GM21528 (cell line): ENCODE measurements at regions not wholly inside any gene's neighbourhood (a gene's known extent, or its start where the extent isn't known, plus 50 kb on each side); places are given as distances from the start of the nearest gene placed in this dataset.

Experiments
- ATAC-seq: cut with Tn5 transposase; IDR thresholded peaks from one replicate; pipeline ENCODE4 v1.9.1; 2021; ENCODE audit warnings: mild to moderate bottlenecking, moderate library complexity; ENCODE audit not compliant: unreplicated experiment, low FRiP score

DNA sequence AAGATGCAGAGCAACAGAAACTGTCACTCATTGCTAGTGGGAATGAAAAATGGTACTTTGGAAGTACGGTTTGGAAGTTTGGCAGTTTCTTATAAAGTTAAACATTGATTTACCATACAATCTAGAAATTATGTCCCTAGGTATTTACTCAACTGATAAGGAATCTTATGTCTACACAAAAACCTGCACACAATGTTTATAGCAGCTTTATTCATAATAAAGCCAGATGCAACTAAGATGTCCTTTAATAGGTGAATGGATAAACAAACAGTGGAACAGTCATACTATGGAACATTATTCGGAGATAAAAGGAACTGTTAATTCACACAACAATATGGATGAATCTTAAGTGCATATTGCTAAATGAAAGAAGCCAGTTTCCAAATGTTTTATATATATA is 96.2 kb upstream of the SIRPA start:
- no peak for ATAC-seq

DNA sequence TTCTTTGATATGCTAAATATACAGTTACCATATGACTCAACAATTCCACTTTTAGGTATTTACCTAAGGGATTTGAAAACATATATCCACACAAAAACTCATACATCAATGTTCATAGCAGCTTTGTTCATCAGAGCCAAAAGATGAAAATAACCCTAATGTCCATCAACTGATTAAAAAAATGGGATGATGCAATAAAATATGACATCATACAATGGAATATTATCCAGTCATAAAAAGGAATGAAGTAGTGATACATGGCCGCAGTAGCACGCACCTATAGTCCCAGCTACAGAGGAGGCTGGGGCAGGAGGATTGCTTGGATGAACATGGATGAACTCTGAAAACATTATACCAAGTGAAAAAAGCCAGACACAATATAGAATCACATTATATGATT is 101.4 kb upstream of the SIRPA start:
- no peak for ATAC-seq

DNA sequence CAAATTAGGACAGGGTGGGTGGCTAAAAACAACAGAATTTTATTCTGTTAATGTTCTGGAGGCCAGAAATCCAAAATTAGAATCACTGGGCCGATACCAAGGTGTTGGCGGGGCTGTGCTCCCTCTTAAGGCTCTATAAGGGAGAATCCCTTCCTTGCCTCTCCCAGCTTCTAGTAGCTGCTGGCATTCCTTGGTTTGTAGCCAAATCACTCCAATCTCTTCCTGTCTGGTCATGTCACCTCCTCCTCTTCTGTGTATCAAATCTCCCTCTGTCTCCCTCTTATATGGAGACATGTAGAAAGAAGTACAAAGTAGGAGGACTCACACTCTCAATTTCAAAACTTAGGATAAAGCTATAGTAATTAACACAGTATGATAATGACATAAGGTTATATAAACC is 102.9 kb upstream of the SIRPA start:
- no peak for ATAC-seq

DNA sequence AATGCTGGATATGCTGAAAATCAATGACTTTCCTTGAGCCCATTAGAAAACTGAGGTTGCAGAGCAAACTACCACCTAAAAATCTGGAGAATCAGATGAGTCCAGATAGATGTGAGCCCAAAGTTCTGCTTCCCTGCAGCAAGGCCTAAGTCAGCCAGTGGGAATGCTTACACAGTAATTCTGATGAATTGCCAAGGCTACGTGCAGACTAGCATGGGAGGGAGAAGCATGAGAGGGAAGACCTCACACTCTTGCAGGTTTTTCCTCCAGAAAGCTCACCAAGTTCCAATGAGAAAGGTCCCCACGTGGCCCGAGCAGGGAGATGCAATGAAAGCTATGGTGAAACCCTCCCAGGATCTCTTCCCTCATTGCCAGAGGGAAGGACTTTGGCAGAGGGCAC is 104.8 kb upstream of the SIRPA start:
- ATAC-seq: no peak

DNA sequence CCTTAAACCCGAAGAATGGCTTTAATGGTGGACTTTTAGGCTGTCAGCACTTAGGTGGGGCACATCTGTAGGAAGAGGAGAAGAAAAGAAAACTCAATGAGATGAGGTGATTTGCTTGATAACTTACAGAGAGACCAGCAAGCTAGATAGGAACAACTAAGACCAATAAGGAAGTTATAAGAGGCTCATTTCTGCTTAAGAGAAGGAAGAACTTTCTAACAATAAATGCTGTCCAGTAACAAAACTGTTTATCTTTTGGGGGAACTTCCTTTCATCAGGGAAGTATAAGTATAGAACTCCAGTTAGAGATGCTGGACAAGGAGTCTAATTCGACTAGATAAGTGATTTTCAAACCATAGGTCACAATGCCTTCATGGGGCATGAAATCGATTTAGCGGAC is 107.2 kb upstream of the SIRPA start:
- no peak for ATAC-seq

DNA sequence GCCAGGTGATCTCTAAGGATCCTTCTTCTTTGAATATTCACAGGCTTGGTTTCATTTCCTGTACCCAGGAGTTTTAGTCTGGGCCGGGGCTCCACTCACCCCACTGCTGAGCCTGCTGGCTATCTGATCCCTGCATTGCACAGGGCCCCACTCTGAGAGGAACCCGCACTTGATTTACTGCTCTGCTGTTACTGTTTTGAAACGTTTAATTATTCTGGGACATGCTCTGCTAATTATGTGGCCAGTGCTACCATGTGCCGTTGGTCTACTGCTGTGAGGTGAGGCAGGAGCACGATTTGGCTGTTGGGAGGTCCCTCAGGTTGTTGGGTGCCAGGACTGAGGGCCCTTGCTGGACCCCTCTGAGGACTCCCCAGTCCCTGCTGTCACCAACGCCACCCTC is 108.7 kb upstream of the SIRPA start:
- no peak for ATAC-seq

DNA sequence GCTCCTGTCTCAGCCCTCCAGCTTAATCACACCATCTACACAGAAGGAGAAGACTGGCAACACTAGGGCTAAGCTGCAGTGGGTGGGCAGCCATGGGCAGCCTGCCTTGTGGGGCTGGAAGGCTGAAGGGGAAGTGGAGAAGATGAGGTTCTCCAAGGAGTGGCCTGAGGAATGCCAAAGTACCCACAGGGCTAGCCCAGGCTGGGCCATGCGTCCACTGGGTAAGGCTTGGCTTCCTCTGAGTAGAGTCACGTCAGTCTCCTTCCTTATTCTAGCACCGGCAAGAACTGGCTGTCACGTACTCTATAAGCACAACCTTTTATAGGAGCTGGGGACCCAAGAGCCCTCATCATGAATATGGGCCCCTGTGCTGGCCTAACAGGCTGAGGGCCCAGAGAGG is 110.6 kb upstream of the SIRPA start:
- no peak for ATAC-seq

DNA sequence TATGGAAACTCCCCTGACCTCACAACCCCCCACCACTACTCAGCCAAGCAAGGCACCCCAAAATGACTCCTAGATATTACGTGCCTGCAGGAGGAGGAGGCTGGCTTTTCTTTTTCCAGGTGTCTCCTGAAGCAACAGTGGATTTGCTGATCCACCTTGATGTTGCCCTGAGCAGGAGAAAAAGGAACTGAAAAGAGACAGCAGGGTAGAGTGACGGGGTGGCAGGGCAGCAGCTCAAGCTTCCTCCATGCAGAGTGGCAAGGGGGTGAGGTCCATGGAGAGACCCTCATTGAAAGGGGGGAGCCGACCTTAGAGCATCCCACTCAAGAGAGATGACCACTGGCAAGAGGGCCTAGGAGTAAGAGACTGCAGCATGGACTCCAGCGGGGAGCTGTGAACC is 112.0 kb upstream of the SIRPA start:
- no peak for ATAC-seq

DNA sequence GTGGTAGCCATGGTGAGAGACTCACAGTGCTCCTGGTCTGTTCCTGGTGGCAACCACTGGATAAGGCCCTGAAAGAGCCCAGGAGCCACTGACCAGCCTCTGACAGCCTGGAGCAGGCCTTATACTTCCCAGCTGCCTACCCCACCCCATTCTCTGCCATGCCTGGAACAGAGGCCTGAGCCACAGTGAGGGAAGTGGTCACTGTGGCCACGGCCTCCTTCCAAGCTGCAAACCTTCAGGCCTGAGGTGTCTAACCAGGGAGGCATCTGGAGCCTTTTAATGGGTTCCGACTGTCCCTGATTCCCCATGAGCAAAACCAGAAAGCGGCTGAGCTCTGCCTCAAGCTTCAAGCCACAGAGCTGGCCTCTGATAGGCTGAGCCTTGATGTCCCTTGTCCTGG is 113.0 kb upstream of the SIRPA start:
- no peak for ATAC-seq

DNA sequence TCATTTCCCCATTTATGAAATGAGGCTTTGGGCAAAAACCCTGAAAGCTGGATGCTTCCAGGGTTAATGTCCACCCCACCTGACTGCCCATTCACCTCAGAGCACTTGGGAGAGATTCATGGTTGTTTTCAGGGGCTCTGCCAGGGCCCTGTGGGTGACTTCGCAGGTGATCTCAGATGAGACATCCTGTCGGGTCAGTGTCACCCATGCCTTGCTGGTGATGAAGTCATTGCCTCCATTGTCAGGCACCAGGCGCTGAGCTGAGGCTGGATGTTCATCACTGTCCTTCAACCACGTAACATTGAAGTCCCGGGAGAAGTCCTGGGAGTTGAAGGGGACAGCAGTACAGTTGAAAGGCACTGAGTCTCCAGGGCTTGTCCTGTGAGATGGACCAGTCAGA is 115.6 kb upstream of the SIRPA start:
- no peak for ATAC-seq

DNA sequence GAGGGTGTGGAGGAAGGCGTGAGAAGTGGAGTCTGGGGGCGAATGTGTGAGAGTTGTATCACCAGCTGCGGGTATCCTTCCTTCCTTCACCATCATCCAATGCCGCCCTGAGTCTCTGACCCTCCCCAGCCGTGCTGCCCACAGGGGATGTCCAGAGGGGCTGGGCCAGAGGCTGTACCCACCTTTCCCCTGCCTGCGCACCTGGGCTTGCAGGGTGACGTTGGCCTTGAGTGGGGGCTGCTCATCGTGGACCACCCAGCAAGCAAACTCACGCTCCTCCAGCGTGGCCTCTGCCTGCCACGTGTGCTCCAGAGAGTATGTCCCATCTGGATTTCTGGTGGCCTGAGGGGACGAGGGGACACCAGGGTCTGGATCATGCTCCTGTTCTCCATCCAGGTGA is 116.9 kb upstream of the SIRPA start:
- ATAC-seq: no peak

DNA sequence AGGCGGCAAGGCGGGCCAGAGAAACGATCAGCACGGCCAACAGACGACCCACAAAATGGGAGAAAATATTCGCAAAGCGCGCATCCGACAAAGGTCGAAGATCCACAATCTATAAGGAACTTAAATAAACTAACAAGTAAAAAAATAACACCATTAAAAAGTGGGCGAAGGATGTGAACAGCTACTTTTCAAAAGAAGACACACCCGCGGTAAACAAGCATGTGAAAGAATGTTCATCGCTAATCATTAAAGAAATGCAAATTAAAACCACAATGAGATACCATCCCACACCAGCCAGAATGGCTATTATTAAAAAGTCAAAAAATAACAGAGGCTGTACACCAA is 117.8 kb upstream of the SIRPA start:
- no peak for ATAC-seq

DNA sequence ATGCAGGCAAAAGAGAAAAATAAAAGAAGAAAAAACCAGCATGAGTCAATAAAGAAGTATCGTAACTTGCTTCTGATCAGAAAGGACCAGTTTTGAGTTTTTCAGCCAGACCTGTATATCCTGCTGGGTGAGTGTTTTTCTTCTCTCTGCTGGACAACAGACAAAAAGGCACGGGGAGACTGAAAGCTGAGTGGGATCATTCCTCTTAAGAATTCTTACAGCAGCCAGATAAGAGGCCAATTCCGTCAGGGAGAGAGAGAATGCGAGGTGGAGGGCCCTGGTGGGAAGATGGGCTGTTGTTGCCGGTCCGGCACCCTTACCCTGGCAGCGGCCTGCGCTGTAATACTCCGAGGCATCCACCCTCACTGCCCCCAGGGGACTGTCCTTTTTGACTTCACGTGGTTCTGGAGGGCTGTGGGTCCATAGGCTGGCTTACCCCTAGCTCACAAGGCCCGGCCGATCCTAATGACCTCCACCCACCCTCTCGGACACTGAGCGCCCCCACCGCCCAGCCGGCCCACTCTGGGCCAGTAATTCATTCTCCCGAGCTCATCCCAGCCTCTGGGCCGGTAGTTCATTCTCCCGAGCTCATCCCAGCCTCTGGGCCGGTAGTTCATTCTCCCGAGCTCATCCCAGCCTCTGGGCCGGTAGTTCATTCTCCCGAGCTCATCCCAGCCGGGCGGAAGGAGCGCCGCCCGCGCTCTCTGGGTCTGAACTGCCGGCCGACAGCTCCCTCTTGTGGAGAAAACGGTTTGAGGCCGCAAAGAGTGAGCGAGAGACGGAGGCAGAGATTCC is 118.3 kb upstream of the SIRPA start:
- ATAC-seq: peak; percentile 87

DNA sequence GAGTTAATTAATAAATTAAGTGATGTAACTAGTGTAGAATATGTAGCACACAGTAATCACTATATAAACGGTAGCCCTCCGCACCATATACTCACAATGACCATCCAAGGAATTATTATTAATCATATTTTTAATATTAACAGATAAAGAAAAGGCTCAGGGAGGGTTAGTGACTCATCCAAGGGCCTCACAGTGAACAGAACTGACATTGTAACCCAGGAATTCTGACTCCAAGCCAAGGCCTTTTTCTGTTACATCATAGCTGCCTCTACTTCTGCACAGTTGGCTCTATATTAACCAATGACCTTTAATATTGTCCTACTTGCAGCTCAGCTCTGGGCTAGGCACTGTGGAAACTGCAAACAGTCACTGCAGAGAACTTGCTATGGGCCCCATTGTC is 117.5 kb upstream of the SIRPG start:
- ATAC-seq: no peak

DNA sequence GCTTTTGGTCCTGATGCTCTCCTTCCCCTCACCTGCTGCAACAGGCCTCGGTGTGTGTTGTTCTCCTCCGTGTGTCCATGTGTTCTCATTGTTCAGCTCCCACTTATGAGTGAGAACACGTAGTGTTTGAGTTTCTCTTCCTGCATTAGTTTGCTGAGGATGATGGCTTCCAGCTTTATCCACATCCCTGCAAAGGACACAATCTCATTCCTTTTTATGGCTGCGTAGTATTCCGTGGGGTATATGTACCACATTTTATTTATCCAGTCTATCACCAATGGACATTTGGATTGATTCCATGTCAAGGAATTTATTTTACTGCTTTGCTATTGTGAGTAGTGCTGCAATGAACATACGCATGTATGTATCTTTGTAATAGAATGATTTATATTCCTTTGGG is 116.9 kb upstream of the SIRPG start:
- no peak for ATAC-seq

DNA sequence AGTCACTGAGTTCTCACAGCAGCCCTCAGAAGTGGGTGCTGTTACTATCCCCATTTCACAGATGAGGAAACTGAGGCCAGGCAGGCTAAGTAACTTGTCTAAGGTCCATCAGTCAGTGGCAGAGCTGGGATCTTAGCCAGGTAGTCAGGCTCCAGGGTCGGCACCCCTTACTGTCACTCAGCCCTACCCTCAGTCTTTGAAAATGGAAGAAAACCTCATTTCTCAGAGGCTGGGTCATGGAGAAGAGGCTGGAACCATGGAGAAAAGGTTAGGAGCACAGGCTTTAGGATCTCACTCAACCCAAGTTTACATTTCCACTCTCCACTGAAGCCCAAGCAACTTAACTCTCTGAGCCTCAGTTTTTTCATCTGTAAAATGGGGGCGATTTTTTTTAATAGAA is 116.2 kb upstream of the SIRPG start:
- ATAC-seq: no peak

DNA sequence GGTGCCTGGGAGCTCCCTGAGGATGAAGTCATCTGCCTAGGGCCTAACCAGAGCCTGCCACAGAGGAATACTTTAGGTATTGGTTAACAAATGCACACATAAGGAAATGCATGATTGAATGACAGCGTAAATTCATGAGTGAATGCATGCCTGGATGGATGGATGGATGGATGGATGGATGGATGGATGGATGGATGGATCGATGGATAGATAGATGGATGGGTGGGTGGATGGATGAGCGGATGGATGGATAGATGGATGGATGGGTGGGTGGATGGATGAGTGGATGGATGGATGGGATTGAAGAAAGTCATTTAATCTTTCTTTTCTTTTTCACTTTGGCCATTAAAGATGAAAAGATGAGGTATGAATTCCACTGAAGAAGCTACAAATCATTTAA is 111.9 kb upstream of the SIRPG start:
- no peak for ATAC-seq

DNA sequence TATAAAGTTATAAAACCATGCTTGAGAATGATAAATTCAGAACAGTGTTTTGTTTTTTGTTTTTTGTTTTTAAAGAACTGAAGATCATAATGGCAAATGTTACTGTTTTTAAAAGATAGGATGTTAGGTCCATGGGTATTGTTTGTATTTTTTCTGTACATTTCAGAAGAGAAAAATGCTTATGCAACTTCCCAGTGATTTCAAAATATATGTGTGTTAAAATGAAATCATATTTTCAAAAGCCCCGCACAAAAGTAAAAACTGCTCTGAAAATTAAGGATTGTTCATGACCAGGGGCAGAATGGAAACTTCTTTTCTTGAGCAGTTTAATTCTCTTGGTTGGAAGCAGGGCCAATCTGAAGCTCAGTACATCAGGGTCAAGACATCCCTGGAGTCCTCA is 109.2 kb upstream of the SIRPG start:
- ATAC-seq: no peak

DNA sequence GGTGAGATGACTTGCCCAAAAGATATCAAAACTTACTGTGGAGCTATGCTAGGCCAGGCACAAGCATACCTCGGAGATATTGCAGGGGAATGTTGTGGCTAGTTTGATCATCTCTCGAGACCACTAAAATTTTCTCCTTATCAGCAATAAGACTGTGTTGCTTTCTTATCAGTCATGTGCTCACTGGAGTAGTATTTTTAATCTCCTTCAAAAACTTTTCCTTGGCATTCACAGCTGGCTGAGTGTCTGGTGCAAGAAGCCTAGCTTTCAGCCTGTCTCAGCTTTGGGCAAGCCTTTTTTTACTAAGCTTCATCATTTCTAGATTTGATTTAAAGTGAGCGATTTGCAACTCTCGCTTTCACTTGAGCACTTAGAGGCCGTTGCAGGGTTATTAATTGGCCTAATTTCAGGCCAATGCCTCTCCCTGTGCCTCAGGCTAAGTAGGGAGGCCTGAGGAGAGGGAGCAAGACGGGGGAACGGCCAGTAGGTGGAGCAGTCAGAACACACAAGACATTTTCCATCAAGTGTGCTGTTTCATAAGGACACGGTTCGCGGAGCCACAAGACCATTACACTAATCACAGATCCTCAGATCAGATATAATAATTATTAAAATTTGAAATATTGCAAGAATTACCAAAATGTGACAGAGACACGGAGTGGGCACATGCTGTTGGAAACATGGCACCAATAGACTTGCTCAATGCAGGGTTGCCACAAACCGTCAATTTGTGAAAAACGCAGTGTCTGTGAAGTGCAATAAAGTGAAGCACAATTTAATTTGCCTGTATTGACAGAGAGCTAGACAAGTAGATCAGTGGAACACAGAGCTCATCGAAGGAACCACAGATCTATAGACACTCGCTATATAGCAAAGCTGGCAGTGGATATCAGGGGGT is 106.8 kb upstream of the SIRPG start:
- ATAC-seq: peak; percentile 71

DNA sequence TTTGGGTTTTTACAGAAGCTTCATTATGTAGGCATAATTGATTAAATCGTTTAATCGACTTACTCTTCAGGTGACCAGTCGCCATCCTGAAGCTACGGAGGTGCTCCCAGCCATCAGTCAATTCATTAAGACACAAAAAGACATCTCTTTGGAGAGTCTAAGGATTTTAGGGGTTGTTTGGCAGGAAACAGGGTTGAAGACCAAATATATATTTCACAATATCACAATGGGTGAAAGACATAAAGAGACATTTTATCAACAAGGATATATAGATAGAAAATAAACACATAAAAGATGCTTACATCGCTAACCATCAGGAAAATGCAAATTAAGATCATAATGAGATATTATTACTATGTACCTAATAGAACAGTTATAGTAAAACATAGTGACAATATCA is 104.0 kb upstream of the SIRPG start:
- no peak for ATAC-seq

DNA sequence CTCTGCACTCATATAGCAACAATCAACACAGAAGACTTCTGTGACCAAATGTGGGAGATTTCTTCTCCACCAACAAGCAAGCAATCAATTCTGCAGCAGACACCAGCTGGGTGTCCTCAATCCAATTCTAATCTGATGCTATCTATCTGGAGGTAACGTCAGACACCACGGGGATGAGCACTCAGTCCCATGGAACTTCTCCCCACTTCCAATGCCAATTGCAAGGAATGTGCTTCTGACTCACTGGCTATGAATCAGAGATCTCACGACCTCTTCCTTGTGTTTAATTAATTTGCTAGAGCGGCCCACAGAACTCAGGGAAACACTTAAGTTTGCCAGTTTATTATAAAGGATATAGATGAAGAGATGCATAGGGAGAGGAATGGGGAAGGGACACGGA is 103.5 kb upstream of the SIRPG start:
- no peak for ATAC-seq

DNA sequence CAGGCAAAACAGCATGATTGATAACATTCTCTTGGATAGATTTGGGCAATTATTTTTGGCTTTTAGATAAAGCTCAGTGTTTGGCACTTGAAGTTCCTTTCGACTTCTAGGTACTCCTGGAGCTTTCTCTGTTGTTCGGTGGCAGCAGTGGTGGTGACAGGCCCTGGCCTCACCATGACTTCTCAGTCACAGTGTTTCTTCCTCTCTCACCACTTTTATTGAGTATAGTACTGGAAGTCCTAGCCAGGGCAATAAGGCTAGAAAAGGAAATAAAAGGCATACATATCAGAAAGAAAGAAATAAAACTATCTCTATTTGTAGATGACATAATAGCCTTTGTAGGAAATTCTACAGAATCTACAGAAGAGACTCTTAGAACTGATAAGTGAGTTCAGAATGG is 101.2 kb upstream of the SIRPG start:
- no peak for ATAC-seq
